B cell (primary cell): ENCODE measurements at regions not wholly inside any gene's neighbourhood (a gene's known extent, or its start where the extent isn't known, plus 50 kb on each side); places are given as distances from the start of the nearest gene placed in this dataset.

ENCODE experiments used
- ATAC-seq: fragments of 200-7000 bp; cut with Tn5 transposase; one replicate; pipeline ENCODE4 v1.10.0; 2021; ENCODE audit warnings: low read depth, mild to moderate bottlenecking, moderate number of reproducible peaks, moderate library complexity
- CTCF ChIA-PET: fragments of 350-600 bp; sonication (Branson Sonifier 250); formaldehyde crosslinking; loops from one replicate; lab custom pipeline; 2021; ENCODE audit warnings: antibody characterized with exemption, inconsistent platforms; lab: Charles Lee
- POLR2A ChIA-PET: fragments of 350-600 bp; sonication (Branson Sonifier 250); formaldehyde crosslinking; loops from one replicate; lab custom pipeline; 2021; ENCODE audit warnings: antibody characterized with exemption; lab: Charles Lee
- DNase-seq: peaks from one replicate; pipeline ENCODE4 v3.0.0; 2013
- H2AFZ ChIP-seq: 2 replicates; pipeline ENCODE4 v1.6.1; 2012; ENCODE audit warnings: mild to moderate bottlenecking, low read depth, low read length; ENCODE audit not compliant: insufficient read depth, poor library complexity, severe bottlenecking
- H3K27ac ChIP-seq, 2 donors: 1 replicate in 1 of 2; 2 replicates in 1 of 2; pipeline ENCODE4 v1.5.1; 2012 to 2013; ENCODE audit warnings: low read length in 2 of 2, mild to moderate bottlenecking in 2 of 2, moderate library complexity in 1 of 2
- H3K27me3 ChIP-seq, 4 experiments: fragments of 200-600 bp in 1 of 4; sonication (generic) in 1 of 4; replicated peaks in 1 of 4; 1 replicate in 2 of 4; 2 replicates in 2 of 4; pipeline versions ENCODE4 v1.6.1 to v1.7.0; 2013 to 2016; ENCODE audit warnings: low read length in 3 of 4, mild to moderate bottlenecking in 2 of 4, mixed read lengths in 1 of 4, moderate library complexity in 1 of 4; ENCODE audit not compliant: insufficient read depth in 4 of 4, control insufficient read depth in 3 of 4; ENCODE audit errors: control extremely low read depth in 1 of 4
- H3K36me3 ChIP-seq, 2 experiments: replicated peaks in 1 of 2; 1 replicate in 1 of 2; 2 replicates in 1 of 2; pipeline versions ENCODE4 v1.6.1 to v1.7.1; 2013; ENCODE audit warnings: low read length in 1 of 2; ENCODE audit not compliant: insufficient read depth in 2 of 2, control insufficient read depth in 1 of 2; ENCODE audit errors: control extremely low read depth in 1 of 2, extremely low read depth in 1 of 2
- H3K4me1 ChIP-seq, 2 donors: fragments of 200-600 bp in 1 of 2; sonication (generic) in 1 of 2; 1 replicate in 1 of 2; 2 replicates in 1 of 2; pipeline versions ENCODE4 v1.5.1 to v1.6.1; 2013 to 2017; ENCODE audit warnings: low read length in 2 of 2; ENCODE audit not compliant: control insufficient read depth in 2 of 2, insufficient read depth in 2 of 2
- H3K4me2 ChIP-seq: replicated peaks from 2 replicates; pipeline ENCODE3; 2012; ENCODE audit warnings: mild to moderate bottlenecking, low read depth, low read length; ENCODE audit not compliant: poor library complexity, severe bottlenecking
- H3K4me3 ChIP-seq, 5 experiments: fragments of 200-600 bp in 1 of 5; sonication (generic) in 1 of 5; 1 replicate in 3 of 5; 2 replicates in 2 of 5; pipeline versions ENCODE4 v1.5.1 to v1.7.0; 2011 to 2016; ENCODE audit warnings: low read length in 4 of 5, mild to moderate bottlenecking in 4 of 5, low read depth in 2 of 5, control low read depth in 1 of 5, moderate library complexity in 1 of 5; ENCODE audit not compliant: insufficient read depth in 1 of 5; ENCODE audit errors: control extremely low read depth in 1 of 5, extremely low read depth in 1 of 5
- H3K79me2 ChIP-seq: fragments of 200-600 bp; sonication (generic); one replicate; pipeline ENCODE4 v1.6.0; 2016; ENCODE audit warnings: low read length; ENCODE audit not compliant: control insufficient read depth, insufficient read depth
- H3K9ac ChIP-seq: fragments of 200-600 bp; sonication (generic); 2 replicates; pipeline ENCODE4 v1.6.1; 2017; ENCODE audit warnings: mild to moderate bottlenecking, low read length, moderate library complexity
- H3K9me3 ChIP-seq, 3 donors: one replicate each; pipeline versions ENCODE4 v1.6.1 to v1.7.1; 2013; ENCODE audit warnings: low read length in 2 of 3; ENCODE audit not compliant: control insufficient read depth in 2 of 3, insufficient read depth in 1 of 3; ENCODE audit errors: control extremely low read depth in 1 of 3
- H4K20me1 ChIP-seq: 2 replicates; pipeline ENCODE4 v1.6.0; 2012; ENCODE audit warnings: mild to moderate bottlenecking, low read length; ENCODE audit not compliant: insufficient read depth, control insufficient read depth, poor library complexity, severe bottlenecking
- H3K27ac Mint-ChIP-seq: one replicate; pipeline ENCODE4 v1.8.0; 2021; ENCODE audit warnings: mixed read lengths
- H3K27me3 Mint-ChIP-seq: one replicate; pipeline ENCODE4 v1.8.0; 2021; ENCODE audit warnings: mixed read lengths
- H3K4me1 Mint-ChIP-seq: one replicate; pipeline ENCODE4 v1.8.0; 2021; ENCODE audit warnings: mixed read lengths
- H3K4me3 Mint-ChIP-seq: one replicate; pipeline ENCODE4 v1.8.0; 2021; ENCODE audit warnings: mixed read lengths
- H3K9me3 Mint-ChIP-seq: one replicate; pipeline ENCODE4 v1.8.0; 2022; ENCODE audit warnings: mixed read lengths; ENCODE audit not compliant: insufficient read depth
- CTCF ChIP-seq: fragments of 200-600 bp; IDR thresholded peaks from one replicate; pipeline ENCODE4 v1.8.0; 2022; ENCODE audit warnings: antibody characterized with exemption, mild to moderate bottlenecking
- EZH2 ChIP-seq: IDR thresholded peaks from 2 replicates; pipeline ENCODE4 v1.6.1; 2012; ENCODE audit warnings: borderline replicate concordance, low read depth, mild to moderate bottlenecking, moderate library complexity, low read length; ENCODE audit not compliant: insufficient read depth, poor library complexity, severe bottlenecking
- WGBS: methylation state at CpG from one replicate; pipeline ENCODE4 v1.1.5; 2013; ENCODE audit warnings: missing lambda C conversion rate; ENCODE audit not compliant: insufficient coverage; 5-methylcytosine and 5-hydroxymethylcytosine counted together
- intact Hi-C: fragments of 100-400 bp; cut with micrococcal nuclease; formaldehyde crosslinking; loops from one replicate; pipeline ENCODE4 v1.10.0; 2022

DNA sequence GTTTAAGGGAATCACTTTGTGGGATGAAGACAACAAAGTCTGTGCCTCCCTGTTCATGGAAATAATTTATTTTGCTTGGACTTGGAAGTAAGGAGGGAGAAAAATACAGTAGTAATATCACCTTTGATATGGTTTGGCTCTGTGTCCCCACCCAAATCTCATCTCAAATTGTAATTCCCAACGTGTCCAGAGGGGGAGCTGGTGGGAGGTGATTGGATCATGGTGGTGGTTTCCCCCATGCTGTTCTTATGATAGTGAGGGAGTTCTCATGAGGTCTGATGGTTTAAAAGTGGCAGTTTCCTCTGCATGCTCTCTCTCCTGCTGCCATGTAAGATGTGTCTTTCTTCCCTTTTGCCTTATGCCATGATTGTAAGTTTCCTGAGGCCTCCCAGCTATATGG lies 460.7 kb downstream of the NOVA1 start:
- no peak overlapping the region for H3K4me3 Mint-ChIP-seq
- Histone ChIP-seq H3K27ac (no peak overlapping the region), H3K4me2 (no peak overlapping the region), H3K4me1 (no peaks in the 10 kb centered on the region), H3K9ac (no peak overlapping the region), H2AFZ (no peak overlapping the region), H3K9me3 (no peaks in the 10 kb centered on the region), H3K4me3 (no peak overlapping the region), H4K20me1 (no peaks in the 10 kb centered on the region), H3K79me2 (no peaks in the 10 kb centered on the region), H3K27me3 (no peaks in the 10 kb centered on the region), H3K36me3 (no peaks in the 10 kb centered on the region)
- H3K4me1 Mint-ChIP-seq: no peaks in the 10 kb centered on the region
- no peak for TF ChIP-seq EZH2
- TF ChIP-seq CTCF: no peak
- ChIA-PET POLR2A (no interaction called here), CTCF (no interaction called here)
- no peaks in the 10 kb centered on the region for H3K27me3 Mint-ChIP-seq
- intact Hi-C loops: no loop called here
- WGBS: no CpG with 5 or more reads among the region's 1 CpG
- H3K9me3 Mint-ChIP-seq: peaks cover 5% of the 10 kb centered on the region
- ATAC-seq (no peak), DNase-seq (no peak)
- H3K27ac Mint-ChIP-seq: no peak overlapping the region

GRCh38 chr14:26132061-26132645 lies 465.7 kb downstream of the NOVA1 start:
- Mint-ChIP-seq H3K4me3 (no peak overlapping the region), H3K27ac (no peak overlapping the region), H3K9me3 (no peaks in the 10 kb centered on the region), H3K4me1 (no peaks in the 10 kb centered on the region), H3K27me3 (no peaks in the 10 kb centered on the region)
- Histone ChIP-seq H3K4me2 (no peak overlapping the region), H2AFZ (no peak overlapping the region), H3K9ac (no peak overlapping the region), H3K4me3 (no peak overlapping the region), H3K27me3 (no peaks in the 10 kb centered on the region), H3K36me3 (no peaks in the 10 kb centered on the region), H3K79me2 (no peaks in the 10 kb centered on the region), H3K27ac (no peak overlapping the region), H3K4me1 (no peaks in the 10 kb centered on the region), H3K9me3 (peaks cover 0 to 4% (median 0%) of the 10 kb centered on the region in 3 donors), H4K20me1 (no peaks in the 10 kb centered on the region)
- ChIA-PET POLR2A (no interaction called here), CTCF (no interaction called here)
- TF ChIP-seq CTCF (no peak), EZH2 (no peak)
- DNase-seq: no peak
- intact Hi-C loops: no loop called here
- no peak for ATAC-seq
